ENCODE measurements at regions not wholly inside any gene's neighbourhood (a gene's known extent, or its start where the extent isn't known, plus 50 kb on each side); places are given as distances from the start of the nearest gene placed in this dataset.

- no peaks in the 10 kb centered on the region for H3K27me3 ChIP-seq (ENCODE audit: control insufficient read depth, insufficient read depth, low read length)
- TF ChIP-seq CTCF (IDR thresholded peaks at IDR 0.05) = no peak
- no peaks in the 10 kb centered on the region for H3K9me3 ChIP-seq (ENCODE audit: control insufficient read depth, insufficient read depth, low read depth, low read length)
- no peak for DNase-seq (ENCODE audit: low read depth, low spot score)
- no peaks in the 10 kb centered on the region for H3K4me1 ChIP-seq (ENCODE audit: control insufficient read depth, insufficient read depth, low read length)
- ChIA-PET CTCF (no interaction called here), POLR2A (no interaction called here)
- H3K27ac ChIP-seq (ENCODE audit: low read length) = no peak overlapping the region
- in situ Hi-C loops (cut with HindIII; ENCODE audit: low pct_unique_long_range_greater_than_20kb, low sequenced_read_pairs) (no loop called here), intact Hi-C loops (cut with micrococcal nuclease; ENCODE audit: unreplicated experiment) (no loop called here)
- ATAC-seq = no peak
- no peaks in the 10 kb centered on the region for H3K36me3 ChIP-seq (ENCODE audit: control insufficient read depth, insufficient read depth, low read length)
- no TSS peak for BruUV-seq (replicated peaks)
- no peak overlapping the region for H3K4me3 ChIP-seq (ENCODE audit: low read depth in 2 of 2, low read length in 2 of 2)
Measured at GRCh38 chr3:174548841-174549623, 310.1 kb upstream of the NAALADL2 start.

- no peak for DNase-seq (ENCODE audit: low read depth, low spot score)
- TF ChIP-seq TCF7L2 (IDR thresholded peaks at IDR 0.05; ENCODE audit: low read depth, low read length) = no peak
- TF ChIP-seq POLR2AphosphoS5 (IDR thresholded peaks at IDR 0.05; ENCODE audit: low read depth, low read length) = no peak
- TF ChIP-seq REST (IDR thresholded peaks at IDR 0.05; ENCODE audit: insufficient read depth in 1 of 2, low read depth in 2 of 2, low read length in 1 of 2) = no peak
- no peak for TF ChIP-seq SIN3A (IDR thresholded peaks at IDR 0.05; ENCODE audit: borderline replicate concordance, insufficient read depth, low read depth, low read length)
- no peak for TF ChIP-seq CTCF (IDR thresholded peaks at IDR 0.05)
Measured at GRCh38 chr3:174581558-174581957, 277.6 kb upstream of the NAALADL2 start.

More at GRCh38 chr3:174581558-174581957, 277.6 kb upstream of the NAALADL2 start:
- H3K4me3 ChIP-seq (ENCODE audit: low read depth in 2 of 2, low read length in 2 of 2) = no peak overlapping the region
- H3K27me3 ChIP-seq (ENCODE audit: control insufficient read depth, insufficient read depth, low read length) = no peaks in the 10 kb centered on the region
- ChIA-PET POLR2A (no interaction called here), CTCF (no interaction called here)
- no peaks in the 10 kb centered on the region for H3K4me1 ChIP-seq (ENCODE audit: control insufficient read depth, insufficient read depth, low read length)
- no peaks in the 10 kb centered on the region for H3K36me3 ChIP-seq (ENCODE audit: control insufficient read depth, insufficient read depth, low read length)
- in situ Hi-C loops (cut with HindIII; ENCODE audit: low pct_unique_long_range_greater_than_20kb, low sequenced_read_pairs) (no loop called here), intact Hi-C loops (cut with micrococcal nuclease; ENCODE audit: unreplicated experiment) (no loop called here)
- no peaks in the 10 kb centered on the region for H3K9me3 ChIP-seq (ENCODE audit: control insufficient read depth, insufficient read depth, low read depth, low read length)
- BruUV-seq (replicated peaks) = no TSS peak
- H3K27ac ChIP-seq (ENCODE audit: low read length) = no peak overlapping the region
- ATAC-seq = no peak
